ENCODE measurements at regions not wholly inside any gene's neighbourhood (a gene's known extent, or its start where the extent isn't known, plus 50 kb on each side); places are given as distances from the start of the nearest gene placed in this dataset.
"Not testable (repeated sequence)": the region's sequence is repeated elsewhere in the genome, so short reads cannot be mapped to it uniquely, and the experiment has no call there.

DNA sequence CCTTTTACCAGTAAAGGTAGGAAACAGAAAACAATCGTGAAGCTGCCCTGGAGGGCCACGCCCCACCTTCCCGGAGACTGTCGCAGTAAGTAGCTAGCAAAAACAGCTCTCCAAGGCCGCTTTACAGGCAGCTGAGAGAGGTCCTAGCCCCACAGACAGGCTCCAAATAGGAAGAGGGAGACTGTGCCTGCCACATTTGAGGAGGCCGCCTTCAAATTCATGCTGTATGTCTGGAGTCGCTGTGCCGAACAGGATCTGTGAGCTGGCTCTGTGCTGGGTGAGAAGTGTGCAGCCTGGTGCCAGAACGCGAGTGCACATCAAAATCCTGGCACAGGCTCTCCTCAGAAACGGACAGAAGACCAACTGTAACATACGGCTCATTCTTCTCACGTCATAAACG lies 582.2 kb downstream of the CETN3 start:
- H3K9me3 ChIP-seq (replicated peaks), result no peaks in the 10 kb centered on the region
- H3K4me3 ChIP-seq, result no peak overlapping the region
- no peaks in the 10 kb centered on the region for H3K27me3 ChIP-seq (ENCODE audit: low read depth)
- intact Hi-C loops (cut with micrococcal nuclease), result no loop called here
- no peak overlapping the region for H3K27ac ChIP-seq (replicated peaks)
- H3K36me3 ChIP-seq, result no peaks in the 10 kb centered on the region
- no peaks in the 10 kb centered on the region for H3K4me1 ChIP-seq
- no peak for DNase-seq
- TF ChIP-seq, protein P1, sequence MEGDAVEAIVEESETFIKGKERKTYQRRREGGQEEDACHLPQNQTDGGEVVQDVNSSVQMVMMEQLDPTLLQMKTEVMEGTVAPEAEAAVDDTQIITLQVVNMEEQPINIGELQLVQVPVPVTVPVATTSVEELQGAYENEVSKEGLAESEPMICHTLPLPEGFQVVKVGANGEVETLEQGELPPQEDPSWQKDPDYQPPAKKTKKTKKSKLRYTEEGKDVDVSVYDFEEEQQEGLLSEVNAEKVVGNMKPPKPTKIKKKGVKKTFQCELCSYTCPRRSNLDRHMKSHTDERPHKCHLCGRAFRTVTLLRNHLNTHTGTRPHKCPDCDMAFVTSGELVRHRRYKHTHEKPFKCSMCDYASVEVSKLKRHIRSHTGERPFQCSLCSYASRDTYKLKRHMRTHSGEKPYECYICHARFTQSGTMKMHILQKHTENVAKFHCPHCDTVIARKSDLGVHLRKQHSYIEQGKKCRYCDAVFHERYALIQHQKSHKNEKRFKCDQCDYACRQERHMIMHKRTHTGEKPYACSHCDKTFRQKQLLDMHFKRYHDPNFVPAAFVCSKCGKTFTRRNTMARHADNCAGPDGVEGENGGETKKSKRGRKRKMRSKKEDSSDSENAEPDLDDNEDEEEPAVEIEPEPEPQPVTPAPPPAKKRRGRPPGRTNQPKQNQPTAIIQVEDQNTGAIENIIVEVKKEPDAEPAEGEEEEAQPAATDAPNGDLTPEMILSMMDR (IDR thresholded peaks at IDR 0.05; ENCODE audit: borderline replicate concordance), result no peak

- H3K27ac ChIP-seq (replicated peaks), result no peak overlapping the region
Observed at GRCh38 chr5:89826938-89827337, 582.6 kb downstream of the CETN3 start.

DNA sequence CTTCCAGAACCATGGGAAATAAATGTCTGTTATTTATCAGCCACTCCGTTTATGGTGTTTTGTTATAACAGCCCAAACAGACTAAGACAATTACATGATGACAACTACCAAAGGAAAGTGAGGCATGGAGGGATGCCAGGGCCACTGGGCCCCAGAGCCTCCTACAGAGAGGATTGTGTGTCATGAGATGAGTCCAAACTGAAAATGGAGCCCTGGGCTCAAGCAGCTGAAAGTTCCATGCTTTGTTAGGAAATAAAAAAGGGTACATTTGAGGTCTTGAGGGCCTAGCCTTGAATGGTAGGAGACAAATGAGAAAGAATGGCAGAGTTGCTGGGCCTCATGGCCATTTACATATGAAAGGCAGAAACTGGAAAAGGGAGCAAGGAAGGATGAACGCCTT lies 586.5 kb downstream of the CETN3 start:
- no peak overlapping the region for H3K4me3 ChIP-seq
- TF ChIP-seq, protein P1 (IDR thresholded peaks at IDR 0.05; ENCODE audit: borderline replicate concordance), result no peak
- no peaks in the 10 kb centered on the region for H3K27me3 ChIP-seq (ENCODE audit: low read depth)
- peaks cover 1% of the 10 kb centered on the region for H3K4me1 ChIP-seq
- no peak overlapping the region for H3K27ac ChIP-seq (replicated peaks)
- H3K36me3 ChIP-seq, result no peaks in the 10 kb centered on the region
- intact Hi-C loops (cut with micrococcal nuclease), result no loop called here
- peaks cover 6% of the 10 kb centered on the region for H3K9me3 ChIP-seq (replicated peaks)
- no peak for DNase-seq

More at GRCh38 chr5:89826938-89827337, 582.6 kb downstream of the CETN3 start:
- Histone ChIP-seq H3K4me1 (no peaks in the 10 kb centered on the region), H3K27me3 (ENCODE audit: low read depth) (no peaks in the 10 kb centered on the region), H3K9me3 (replicated peaks) (no peaks in the 10 kb centered on the region), H3K4me3 (no peak overlapping the region), H3K36me3 (no peaks in the 10 kb centered on the region)
- intact Hi-C loops (cut with micrococcal nuclease), result no loop called here
- TF ChIP-seq, protein P1 (IDR thresholded peaks at IDR 0.05; ENCODE audit: borderline replicate concordance), result no peak
- no peak for DNase-seq

GRCh38 chr5:89817841-89818240 lies 591.7 kb downstream of the CETN3 start:
- H3K36me3 ChIP-seq, result no peaks in the 10 kb centered on the region
- no peaks in the 10 kb centered on the region for H3K27me3 ChIP-seq (ENCODE audit: low read depth)
- DNase-seq, result no peak
- TF ChIP-seq, protein P1 (IDR thresholded peaks at IDR 0.05; ENCODE audit: borderline replicate concordance), result no peak
- no peak overlapping the region for H3K27ac ChIP-seq (replicated peaks)
- H3K9me3 ChIP-seq (replicated peaks), result peaks cover 6% of the 10 kb centered on the region
- intact Hi-C loops (cut with micrococcal nuclease), result no loop called here
- H3K4me3 ChIP-seq, result no peak overlapping the region
- peaks cover 6% of the 10 kb centered on the region for H3K4me1 ChIP-seq

DNA sequence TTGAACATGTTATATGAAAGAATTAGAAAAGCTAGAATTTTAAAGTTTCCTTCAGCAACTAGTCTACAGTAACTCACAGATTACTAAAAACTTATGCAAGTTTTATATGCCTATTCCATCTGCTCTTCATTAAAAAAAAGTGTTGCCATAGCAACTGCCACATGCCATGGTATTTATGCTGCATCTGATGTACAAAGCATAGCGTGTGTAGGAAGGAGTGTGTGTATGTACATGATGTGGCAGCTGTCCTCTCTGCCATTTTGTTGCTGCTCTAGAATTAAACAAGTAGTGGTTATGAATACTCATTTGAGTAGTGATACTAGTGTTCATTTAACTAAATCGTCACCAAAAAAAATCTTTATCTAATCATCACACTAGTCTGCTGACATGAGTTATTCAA lies 593.5 kb downstream of the CETN3 start:
- peaks cover 6% of the 10 kb centered on the region for H3K4me1 ChIP-seq
- H3K27ac ChIP-seq (replicated peaks), result no peak overlapping the region
- H3K36me3 ChIP-seq, result no peaks in the 10 kb centered on the region
- intact Hi-C loops (cut with micrococcal nuclease), result no loop called here
- H3K4me3 ChIP-seq, result no peak overlapping the region
- TF ChIP-seq, protein P1 (IDR thresholded peaks at IDR 0.05; ENCODE audit: borderline replicate concordance), result no peak
- no peak for DNase-seq
- H3K27me3 ChIP-seq (ENCODE audit: low read depth), result no peaks in the 10 kb centered on the region
- H3K9me3 ChIP-seq (replicated peaks), result no peaks in the 10 kb centered on the region

- H3K36me3 ChIP-seq; H3K27me3 ChIP-seq (ENCODE audit: low read depth); intact Hi-C loops (cut with micrococcal nuclease); H3K4me3 ChIP-seq; H3K27ac ChIP-seq (replicated peaks); H3K4me1 ChIP-seq; DNase-seq: not testable (repeated sequence)
- peaks cover 31% of the 10 kb centered on the region for H3K9me3 ChIP-seq (replicated peaks)
Observed at GRCh38 chr5:89800735-89801134, 608.8 kb downstream of the CETN3 start.

DNA sequence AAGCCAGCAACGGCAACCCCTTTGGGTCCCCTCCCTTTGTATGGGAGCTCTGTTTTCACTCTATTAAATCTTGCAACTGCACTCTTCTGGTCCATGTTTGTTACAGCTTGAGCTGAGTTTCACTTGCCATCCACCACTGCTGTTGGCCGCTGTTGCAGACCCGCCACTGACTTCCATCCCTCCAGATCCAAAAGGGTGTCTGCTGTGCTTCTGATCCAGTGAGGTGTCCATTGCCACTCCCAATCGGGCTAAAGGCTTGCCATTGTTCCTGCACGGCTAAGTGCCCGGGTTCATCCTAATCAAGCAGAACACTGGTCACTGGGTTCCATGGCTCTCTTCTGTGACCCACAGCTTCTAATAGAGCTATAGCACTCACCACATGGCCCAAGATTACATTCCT lies 615.1 kb downstream of the CETN3 start:
- H3K4me3 ChIP-seq; H3K27ac ChIP-seq (replicated peaks); H3K4me1 ChIP-seq; H3K27me3 ChIP-seq (ENCODE audit: low read depth); intact Hi-C loops (cut with micrococcal nuclease); DNase-seq; H3K36me3 ChIP-seq: not testable (repeated sequence)
- peaks cover 33% of the 10 kb centered on the region for H3K9me3 ChIP-seq (replicated peaks)

GRCh38 chr5:89779734-89780133 lies 629.8 kb downstream of the CETN3 start:
- intact Hi-C loops (cut with micrococcal nuclease); H3K4me3 ChIP-seq: not testable (repeated sequence)

More at GRCh38 chr5:89779734-89780133, 629.8 kb downstream of the CETN3 start:
- DNase-seq; H3K27me3 ChIP-seq (ENCODE audit: low read depth); H3K27ac ChIP-seq (replicated peaks); H3K36me3 ChIP-seq; H3K4me1 ChIP-seq: not testable (repeated sequence)
- peaks cover 67% of the 10 kb centered on the region for H3K9me3 ChIP-seq (replicated peaks)

All from left ventricle myocardium inferior (tissue), 1 donor.